ENCODE measurements at regions not wholly inside any gene's neighbourhood (a gene's known extent, or its start where the extent isn't known, plus 50 kb on each side); places are given as distances from the start of the nearest gene placed in this dataset.
"Not testable (repeated sequence)": the region's sequence is repeated elsewhere in the genome, so short reads cannot be mapped to it uniquely, and the experiment has no call there.

DNA sequence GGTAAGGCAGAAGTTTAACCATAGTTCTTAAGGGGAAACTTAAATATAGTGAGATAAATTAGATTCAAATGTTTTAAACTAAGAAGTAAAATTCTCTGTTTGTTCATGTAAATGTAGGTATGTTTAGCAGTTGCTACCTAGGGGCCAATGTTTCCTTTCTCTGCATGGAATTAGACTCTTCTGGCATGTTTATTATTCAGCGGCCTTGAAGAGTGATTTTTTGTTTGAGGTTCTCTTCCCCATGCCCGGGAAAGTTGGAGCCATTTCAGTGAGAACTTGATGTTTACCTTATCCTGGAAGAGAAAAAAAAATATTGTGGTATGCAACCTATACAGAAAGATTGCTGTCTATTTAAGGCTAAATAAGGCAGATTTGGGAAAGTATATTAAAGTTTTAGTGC is 492.9 kb downstream of the KLF5 start:
- no peak for DNase-seq

DNA sequence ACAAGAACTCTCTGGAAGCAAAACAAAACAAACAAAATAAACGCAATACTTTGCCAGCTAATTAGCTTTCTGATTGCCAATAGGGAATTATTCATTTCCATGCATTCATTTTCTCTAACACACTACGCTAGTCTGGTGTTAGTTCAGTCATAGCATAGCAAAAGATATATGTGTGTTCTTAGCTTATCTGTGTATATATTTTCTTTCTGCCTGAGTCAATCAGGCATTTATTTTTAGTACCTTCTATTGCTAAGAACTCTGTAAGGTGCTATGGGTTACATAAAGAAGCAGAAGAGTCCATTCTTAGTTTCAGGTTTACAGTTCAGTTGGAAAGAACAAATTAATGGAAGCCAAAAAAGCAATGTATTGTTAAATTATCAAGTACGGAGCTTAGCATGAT is 490.9 kb downstream of the KLF5 start:
- no peak for DNase-seq

DNA sequence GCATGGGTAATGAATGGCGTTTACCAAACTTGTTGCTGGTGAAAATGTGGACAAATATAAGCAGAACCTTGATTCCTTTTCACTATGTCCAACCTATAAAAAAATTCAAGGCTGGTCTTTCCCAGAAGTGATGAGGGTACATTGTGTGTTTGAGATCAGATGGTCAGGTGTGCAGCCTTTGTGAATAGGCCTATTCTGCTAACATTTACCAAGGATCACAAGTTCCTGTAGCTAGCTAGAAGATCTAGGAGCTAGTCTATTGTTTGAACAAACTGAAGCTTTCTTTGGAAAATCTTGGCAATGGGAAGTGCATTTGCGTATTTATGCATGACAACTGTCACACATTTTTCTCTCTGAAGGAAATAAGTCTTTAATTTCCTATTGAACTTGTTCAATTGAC is 489.6 kb downstream of the KLF5 start:
- no peak for DNase-seq

DNA sequence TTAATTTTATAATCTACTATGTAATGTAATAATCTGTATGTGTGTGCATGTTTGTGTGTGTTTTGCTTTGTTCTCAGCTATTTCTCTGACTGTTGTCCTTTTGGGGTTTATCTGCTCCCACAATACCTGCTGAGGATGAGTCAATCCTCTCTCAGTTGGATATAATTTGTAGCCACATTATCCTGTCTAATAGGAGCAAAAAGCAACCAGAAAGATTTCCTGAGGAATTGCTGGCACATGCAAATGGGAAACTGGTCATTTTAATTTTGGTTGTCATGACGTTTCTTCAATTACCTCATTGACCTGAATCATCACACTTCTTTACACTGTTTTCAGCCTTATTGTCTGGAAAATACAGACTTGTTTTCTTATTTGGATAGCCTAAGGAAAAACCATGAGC is 488.4 kb downstream of the KLF5 start:
- DNase-seq: no peak

DNA sequence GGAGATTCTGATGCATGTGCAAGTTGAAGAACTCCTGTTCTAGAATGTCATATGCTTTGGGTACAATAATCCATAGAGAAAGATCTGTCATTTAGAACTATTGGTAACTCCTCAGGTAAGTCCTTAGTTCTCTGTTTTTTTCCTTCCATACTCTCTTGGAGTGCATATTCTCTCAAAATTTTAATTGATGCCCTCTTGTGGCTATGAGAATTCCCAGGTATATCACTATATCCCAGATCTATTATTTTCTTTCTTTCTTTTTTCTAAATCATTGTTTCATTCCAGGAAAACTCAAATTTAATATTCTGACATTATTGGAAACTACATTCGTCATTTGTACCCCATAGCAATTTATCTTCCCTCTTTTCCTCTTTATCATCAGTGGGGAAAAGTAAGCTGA is 485.4 kb downstream of the KLF5 start:
- DNase-seq: no peak

DNA sequence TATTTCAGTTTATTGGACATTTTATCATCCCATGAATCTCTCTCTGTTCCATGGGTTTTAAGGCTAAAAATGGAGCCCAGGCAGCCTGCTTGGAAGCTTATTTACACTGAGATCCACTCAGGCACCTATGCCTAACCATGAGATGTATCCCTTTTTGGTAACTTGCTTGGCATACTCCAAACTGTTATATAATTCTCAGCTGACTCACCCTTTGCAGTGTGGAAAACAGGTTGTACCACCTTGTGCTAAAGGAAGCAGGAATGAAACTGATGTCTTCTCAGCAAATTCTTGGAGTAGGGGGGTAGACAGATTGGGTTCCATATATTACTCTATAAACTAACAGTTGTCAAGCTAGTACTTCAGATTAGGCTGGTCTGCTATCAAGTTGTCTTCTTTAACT is 483.6 kb downstream of the KLF5 start:
- no peak for DNase-seq

DNA sequence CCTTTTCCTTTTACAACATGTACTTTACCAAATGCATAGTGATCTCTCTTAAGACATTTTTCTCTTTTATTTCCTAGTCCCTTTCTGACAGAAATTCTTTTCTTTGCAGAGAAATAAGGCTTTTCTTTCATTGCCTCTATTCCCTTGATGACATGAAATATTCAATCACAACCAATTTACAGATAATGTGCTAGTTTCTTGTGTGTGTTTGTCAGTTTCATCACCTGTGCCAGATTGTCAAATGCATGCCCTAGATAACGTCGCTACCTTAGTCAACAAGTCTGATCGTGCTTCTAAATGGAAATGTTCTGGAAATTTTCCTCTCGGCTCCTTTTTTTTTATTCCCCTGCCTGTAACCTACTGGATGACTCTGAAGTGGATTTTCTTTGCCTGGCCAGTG is 478.1 kb downstream of the KLF5 start:
- DNase-seq: no peak

DNA sequence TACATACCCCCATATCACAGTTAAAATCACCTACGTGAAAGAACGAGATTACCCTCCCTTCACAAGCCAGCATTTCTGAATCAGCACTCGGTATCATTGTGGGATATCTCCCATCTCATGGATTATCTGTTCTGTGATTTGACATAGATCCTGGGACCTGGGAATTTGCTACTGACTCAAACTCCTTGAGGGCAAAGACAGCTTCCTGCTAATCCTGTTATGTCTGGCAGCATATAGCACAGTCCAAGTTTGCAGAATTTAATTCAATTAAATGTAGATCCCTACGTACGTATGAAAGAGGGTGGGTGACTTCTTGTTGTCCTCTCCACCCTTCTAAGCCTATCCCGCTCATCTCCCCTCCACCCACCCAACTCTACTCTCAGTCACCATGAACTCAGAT is 476.5 kb downstream of the KLF5 start:
- DNase-seq: no peak

DNA sequence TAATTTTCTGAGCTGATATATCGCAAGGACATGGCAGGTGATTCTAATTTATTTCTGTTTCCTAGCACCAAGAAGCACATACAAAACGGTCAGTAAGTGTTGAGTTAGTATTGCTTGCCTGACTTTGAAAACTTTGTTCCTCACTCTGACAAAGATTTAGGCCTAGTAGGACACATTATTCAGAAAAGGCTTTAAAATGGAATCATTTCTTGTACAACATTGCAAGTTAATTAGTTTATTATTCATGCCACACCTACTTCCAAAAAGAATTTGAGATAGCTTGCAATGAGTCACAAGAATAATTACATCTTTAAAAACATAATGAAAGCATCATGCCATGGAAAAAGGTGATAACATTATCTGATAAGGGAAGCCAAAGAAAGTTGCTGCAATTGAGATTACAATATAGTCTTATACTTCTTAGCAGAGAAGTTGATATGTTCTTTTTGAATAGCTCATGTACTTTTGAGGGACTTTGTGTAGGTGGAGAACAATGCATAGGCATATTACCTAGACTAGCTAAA is 474.2 kb downstream of the KLF5 start:
- DNase-seq: no peak

DNA sequence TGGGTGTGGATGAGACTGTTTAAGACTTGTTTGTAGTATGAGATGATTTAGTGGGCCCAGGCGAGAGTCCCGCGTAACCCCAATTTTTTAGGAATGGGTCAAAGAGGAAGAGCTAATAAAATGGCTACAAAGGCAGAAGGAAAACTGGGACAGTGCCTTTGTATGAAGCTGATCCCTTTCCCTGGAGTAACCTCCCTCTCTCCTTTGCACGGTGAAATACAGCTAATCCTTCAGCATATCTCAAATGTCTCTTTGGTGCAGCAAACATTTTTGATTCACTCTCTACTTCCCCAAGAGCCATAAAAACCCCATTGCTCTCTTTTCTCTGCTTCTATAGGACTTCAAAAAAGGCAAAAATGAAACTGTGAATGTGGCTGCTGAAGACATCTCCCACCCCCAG is 473.8 kb downstream of the KLF5 start:
- DNase-seq: no peak

DNA sequence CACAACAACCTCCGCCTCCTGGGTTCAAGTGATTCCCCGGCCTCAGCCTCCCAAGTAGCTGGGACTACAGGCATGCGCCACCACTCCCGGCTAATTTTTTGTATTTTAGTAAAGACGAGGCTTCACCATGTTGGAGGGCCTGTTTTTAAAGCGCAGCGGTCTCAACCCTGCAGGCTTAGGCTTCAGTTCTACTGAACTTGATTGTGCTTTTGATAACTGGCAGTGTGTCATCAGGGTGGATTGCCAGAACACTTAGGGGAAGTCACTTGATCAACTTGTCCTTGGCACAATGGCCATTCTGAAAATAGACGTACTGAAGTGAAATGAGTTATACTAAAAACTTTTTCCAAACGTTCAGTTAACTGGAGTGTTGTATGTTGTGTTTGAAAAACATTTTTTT is 472.2 kb downstream of the KLF5 start:
- no peak for DNase-seq

DNA sequence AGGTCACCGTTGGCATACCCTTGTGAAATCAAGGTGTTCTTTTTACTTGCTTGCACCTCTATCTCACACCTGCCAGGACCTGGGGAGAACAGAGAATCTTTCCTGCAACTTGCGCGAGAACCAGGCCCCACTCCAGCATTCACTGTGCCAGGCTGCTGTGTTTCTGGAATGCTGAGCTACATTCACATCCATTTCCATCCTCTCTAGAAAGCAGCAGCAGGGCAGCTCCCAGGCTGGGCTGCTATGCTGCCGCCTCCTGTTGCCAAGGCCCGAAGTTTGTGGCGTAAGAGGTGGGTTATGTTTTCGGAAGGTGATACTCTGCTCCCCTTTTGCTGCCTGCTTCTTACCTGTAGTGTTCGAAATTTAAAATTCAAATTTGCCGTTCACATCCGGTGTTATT is 464.1 kb downstream of the KLF5 start:
- no peak for DNase-seq

DNA sequence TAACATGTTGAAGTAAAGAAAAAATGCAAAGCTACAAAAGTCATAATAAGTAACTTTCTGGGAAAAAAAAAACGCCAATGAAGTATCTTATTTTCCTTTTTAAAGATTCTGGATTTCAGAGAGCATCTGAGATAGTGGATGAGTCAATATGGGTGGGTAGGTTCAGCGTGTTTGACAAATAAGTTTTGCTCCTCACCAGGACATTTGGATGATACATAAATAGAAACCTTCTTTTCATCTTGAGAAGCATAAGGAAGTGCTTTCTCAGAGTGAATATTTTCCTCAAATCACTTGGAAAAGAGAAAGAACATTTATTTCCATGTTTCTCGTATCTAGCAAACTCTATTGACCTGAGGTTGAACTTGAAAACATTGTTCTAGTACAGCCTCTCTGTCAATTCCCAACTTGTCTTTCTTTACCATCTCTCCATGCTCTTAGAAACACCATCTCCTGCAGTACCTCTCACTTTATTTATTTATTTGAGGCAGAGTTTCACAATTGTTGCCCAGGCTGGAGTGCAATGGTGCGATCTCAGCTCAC is 463.2 kb downstream of the KLF5 start:
- no peak for DNase-seq

DNA sequence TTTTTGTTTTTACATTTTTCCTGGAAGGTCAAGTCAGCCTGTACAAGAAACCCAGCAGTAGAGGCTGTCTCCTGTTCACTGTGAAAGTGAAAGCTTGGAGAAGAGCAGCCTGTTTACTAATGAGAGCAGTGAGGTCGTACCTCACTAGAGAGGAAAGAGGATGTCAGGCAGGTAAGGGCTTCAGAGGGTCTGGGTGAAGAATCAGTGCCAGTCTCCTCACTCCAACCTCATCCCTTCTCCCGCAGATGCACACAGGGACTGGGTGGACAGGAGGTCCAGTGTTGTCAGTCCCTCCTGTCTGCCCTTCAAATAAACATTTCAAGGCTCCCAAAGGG is 462.5 kb downstream of the KLF5 start:
- DNase-seq: no peak

DNA sequence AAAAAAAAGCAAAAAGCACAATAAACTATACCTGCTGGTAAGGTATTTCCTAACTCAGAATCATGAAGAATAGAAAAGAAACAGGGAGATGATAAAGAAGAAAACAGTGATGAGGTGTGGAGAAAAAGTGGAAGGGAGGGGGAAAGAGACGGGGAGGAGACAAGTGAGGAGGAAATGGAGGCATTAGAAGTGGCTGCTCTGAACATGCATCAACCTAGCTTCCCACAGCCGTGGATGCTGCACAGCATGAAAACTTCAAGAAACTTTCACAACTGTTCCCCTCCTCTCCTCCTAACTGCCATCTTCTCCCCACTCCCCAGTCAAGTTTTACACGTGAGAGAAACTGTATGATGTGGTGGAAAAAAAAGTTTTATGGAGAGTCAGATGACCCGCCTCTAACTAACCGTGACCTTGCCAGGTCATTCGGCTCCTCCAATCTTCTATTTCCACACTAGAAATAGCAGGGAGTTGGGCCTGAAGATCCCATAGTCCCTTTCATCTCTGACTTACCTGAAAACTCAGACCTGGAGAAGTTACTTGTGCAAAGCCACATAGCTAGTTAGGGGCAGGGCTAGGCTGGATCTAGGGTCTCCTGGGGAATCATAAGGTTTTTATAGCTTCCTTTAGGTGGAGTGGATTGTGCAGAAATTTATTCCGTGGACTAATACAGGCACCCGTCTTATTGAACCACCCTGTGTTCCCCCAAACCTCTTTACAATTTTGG is 461.9 kb downstream of the KLF5 start:
- no peak for DNase-seq

DNA sequence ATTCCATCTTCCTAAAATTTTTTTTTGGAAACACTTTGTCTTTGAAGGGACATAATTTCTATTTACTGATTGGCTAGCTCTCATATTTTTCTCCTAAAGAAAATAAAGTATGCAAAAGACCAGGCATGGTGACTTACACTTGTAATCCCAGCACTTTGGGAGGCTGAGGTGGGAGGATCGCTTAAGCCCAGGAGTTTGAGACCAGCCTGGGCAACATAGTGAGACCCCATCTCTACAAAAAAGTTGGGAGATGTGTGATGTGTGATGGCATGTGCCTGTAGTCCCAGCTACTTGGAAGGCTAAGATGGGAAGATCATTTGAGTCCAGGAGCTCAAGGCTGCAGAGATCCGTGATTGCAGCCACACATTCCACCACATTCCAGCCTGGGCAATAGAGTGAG is 461.3 kb downstream of the KLF5 start:
- DNase-seq: not testable (repeated sequence)

DNA sequence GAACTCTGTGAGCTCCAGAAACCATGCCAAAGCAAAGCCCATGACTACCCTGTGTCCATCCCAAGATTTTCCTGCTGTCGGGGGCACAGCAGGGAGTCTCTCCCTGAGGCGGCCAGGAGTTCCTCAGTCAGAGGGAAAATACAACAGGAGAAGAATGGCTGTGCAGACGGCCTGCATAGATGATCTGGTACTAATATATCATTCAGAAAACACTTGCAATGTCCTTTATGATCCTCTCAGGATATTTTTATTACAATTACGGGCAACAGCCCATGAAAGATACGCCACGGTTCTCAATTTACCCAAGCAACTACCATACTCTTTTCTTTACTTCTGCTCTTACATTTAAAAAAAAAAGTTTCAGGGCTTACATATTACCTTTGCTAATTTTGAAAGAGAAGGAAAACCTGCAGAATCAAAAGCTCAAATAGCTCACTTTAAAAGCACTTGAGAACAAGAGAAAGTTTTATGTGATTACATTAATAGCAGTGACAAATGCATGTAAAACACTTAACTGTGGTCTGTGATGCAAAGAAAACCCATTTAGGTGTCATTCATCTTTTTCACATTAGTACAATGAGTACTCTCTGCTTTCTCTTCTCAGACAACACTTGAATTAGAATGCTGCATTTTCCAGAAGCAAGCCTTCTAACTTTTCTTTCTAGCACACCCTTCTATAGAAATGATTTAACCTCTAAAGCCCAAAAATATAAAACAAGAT is 460.8 kb downstream of the KLF5 start:
- DNase-seq: no peak

DNA sequence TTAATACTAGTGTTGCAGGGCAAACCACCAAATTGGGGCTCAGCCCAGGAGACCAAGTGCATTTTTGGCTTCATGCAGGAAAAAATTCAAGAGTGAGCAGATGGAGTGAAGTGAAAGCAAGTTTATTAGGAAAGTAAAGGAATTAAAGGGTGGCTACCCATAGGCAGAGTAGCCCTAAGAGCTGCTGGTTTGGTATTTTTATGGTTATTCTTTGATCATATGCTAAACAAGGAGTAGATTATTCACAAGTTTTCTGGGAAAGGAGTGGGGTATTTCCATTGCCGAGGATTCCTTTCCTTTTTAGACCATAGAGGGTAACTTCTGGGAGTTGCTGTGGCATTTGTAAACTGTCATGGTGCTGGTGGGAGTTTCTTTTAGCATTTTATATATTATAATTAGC is 459.0 kb downstream of the KLF5 start:
- no peak for DNase-seq

DNA sequence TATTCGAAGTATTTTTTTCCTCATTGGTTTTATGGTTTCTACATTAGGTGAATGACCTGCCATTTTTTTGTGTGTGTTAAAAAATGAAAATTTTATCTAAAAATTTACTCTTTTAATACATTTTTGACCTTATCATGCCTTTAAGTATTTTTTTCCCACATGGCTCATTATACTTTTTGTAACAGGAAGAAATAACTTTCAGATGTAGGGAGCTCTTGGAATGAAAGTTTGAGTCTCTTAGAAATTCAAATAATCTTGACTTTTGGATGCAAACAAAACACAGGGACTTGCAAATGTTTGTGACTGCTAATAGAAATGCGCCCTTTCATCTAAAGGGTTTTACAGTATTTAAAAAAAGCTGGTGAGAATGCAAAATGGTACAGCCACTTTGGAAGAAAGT is 457.9 kb downstream of the KLF5 start:
- DNase-seq: no peak

DNA sequence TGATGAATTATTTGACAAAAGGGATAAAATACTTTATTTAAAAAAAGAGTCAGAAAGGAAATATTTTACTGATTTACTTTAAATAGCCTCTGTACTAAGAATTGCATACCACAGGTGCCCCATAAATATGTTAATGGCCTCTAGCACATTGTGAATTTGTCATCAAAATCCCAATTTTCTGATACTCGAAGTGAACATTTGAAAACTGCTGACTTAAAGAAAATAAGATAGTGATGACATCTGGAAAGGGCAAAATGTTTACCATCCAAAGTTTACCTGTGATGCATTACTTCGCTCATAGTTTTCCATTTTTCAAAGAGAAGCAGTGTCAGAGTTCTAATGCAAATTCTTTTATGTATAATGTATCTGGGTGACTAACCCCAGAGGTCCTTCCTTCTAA is 455.4 kb downstream of the KLF5 start:
- no peak for DNase-seq

DNA sequence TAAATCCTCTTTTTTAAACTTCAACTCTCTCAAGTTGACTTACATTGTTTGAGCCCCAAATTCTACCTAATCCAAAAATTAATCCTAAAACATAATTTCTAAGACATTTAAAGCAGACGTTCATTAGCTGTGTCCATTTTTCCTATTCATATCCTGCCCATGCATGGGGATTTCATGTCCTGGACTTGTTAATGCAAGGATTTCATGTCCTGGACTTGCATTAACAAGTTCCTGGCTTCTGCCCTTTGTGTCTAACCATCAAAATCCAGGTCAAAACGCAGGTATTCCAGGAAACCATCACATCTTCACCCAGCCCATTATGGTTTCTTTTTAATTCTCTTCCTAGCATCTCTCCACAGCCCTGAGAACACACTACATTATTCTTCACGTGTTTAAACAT is 454.9 kb downstream of the KLF5 start:
- DNase-seq: no peak

DNA sequence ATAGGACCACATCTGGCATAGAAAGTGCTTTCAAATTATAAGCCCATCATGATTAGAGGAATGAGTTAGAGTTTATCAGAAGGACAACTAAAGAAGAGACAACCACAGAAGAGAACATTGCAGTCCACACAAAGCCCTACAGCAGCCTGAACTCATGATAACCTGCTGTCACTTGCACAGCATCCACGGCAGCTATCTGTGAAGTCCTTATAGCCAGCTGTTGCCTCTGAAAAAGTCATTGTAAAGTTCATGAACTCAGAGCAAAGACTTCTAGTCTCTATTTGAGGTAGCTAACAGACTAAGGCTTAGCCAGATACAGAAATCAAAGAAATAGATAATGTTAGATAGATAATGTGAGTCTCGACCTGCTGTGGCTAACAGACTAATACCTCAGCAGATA is 450.0 kb downstream of the KLF5 start:
- DNase-seq: no peak

DNA sequence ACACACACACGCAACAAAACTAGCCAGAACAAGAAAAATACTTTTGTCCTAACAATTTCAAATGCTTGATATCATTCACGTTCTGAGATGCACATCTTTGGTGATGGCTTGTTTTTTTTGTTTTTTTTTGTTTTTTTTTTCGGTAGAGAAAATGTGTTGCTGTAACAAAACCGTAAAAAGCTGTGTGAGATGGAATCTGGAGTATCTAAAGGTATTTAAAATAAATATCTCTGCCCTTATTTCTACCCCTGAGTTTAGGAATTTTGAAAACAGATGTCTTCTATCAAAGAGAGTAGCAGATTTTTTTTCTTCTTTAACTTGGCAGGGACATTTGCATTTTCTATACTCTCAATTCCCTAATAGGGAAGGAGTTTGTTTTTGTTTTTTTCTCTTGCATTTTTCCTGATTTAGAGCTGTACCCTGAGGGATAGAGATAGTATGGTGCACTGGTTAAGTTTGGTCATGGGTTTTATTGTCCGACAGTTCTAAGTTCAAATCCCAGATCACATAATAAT is 446.6 kb downstream of the KLF5 start:
- no peak for DNase-seq

DNA sequence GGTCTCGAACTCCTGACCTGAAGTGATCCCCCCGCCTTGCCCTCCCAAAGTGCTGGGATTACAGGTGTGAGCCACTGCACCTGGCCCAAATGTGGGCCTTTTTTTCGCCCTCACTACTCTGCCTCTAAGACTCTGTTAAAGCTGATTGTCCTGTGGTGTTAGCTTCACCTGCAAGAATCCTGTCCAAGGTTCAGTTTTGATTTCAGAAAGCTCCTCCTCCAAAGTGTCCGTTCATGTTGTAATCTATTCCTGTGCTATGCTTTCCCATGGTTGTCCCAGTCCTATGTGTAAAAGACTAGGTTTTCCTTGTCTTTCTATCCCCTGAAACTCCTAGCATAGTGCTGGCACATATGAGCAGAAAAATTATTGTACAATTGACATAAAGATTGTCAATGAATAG is 440.9 kb downstream of the KLF5 start:
- DNase-seq: no peak
